NCI-H82 (cell line): ENCODE measurements at regions not wholly inside any gene's neighbourhood (a gene's known extent, or its start where the extent isn't known, plus 50 kb on each side); places are given as distances from the start of the nearest gene placed in this dataset.
"Not testable (repeated sequence)": the region's sequence is repeated elsewhere in the genome, so short reads cannot be mapped to it uniquely, and the experiment has no call there.

Source experiments
- DNase-seq: peaks from one replicate; lab custom pipeline; 2025; lab: John Stamatoyannopoulos, UW

- not testable (repeated sequence) for DNase-seq
Observed at GRCh38 chr5:15096686-15097085, 225.1 kb upstream of the ANKH start.

GRCh38 chr5:15092801-15093200, 221.2 kb upstream of the ANKH start:
- DNase-seq: no peak

GRCh38 chr5:15085671-15086070, 214.1 kb upstream of the ANKH start:
- no peak for DNase-seq

GRCh38 chr5:15082096-15082495, 210.5 kb upstream of the ANKH start:
- no peak for DNase-seq

- no peak for DNase-seq
Observed at GRCh38 chr5:15080219-15080618, 208.6 kb upstream of the ANKH start.

GRCh38 chr5:15079566-15079965, 208.0 kb upstream of the ANKH start:
- no peak for DNase-seq

GRCh38 chr5:15074651-15075050, 203.1 kb upstream of the ANKH start:
- no peak for DNase-seq

- peak; percentile 1 for DNase-seq
Observed at GRCh38 chr5:15073453-15073852, 201.9 kb upstream of the ANKH start.

- no peak for DNase-seq
Observed at GRCh38 chr5:15070907-15071306, 199.3 kb upstream of the ANKH start.

GRCh38 chr5:15069407-15069905, 197.9 kb upstream of the ANKH start:
- DNase-seq: no peak

- no peak for DNase-seq
Observed at GRCh38 chr5:15065091-15065490, 193.5 kb upstream of the ANKH start.

- DNase-seq: no peak
Observed at GRCh38 chr5:15064396-15064795, 192.8 kb upstream of the ANKH start.

- no peak for DNase-seq
Observed at GRCh38 chr5:15056988-15057592, 185.5 kb upstream of the ANKH start.

- DNase-seq: no peak
Observed at GRCh38 chr5:15044521-15044920, 172.9 kb upstream of the ANKH start.

- no peak for DNase-seq
Observed at GRCh38 chr5:15037247-15037908, 165.8 kb upstream of the ANKH start.

- DNase-seq: no peak
Observed at GRCh38 chr5:15034379-15034778, 162.8 kb upstream of the ANKH start.

GRCh38 chr5:15031180-15031579, 159.6 kb upstream of the ANKH start:
- DNase-seq: no peak

GRCh38 chr5:15027764-15028163, 156.2 kb upstream of the ANKH start:
- no peak for DNase-seq

- no peak for DNase-seq
Observed at GRCh38 chr5:15026944-15027343, 155.4 kb upstream of the ANKH start.

GRCh38 chr5:15026011-15026893, 154.7 kb upstream of the ANKH start:
- DNase-seq: no peak

- no peak for DNase-seq
Observed at GRCh38 chr5:15023846-15024245, 152.3 kb upstream of the ANKH start.

- no peak for DNase-seq
Observed at GRCh38 chr5:15023266-15023665, 151.7 kb upstream of the ANKH start.
